Neuronal stem cell (in vitro differentiated cells): ENCODE measurements at regions not wholly inside any gene's neighbourhood (a gene's known extent, or its start where the extent isn't known, plus 50 kb on each side); places are given as distances from the start of the nearest gene placed in this dataset.
"Not testable (repeated sequence)": the region's sequence is repeated elsewhere in the genome, so short reads cannot be mapped to it uniquely, and the experiment has no call there.

Experiments
- DNase-seq: peaks from one replicate; pipeline ENCODE4 v3.0.0-alpha.2; 2013; ENCODE audit warnings: low spot score
- H2AFZ ChIP-seq: one replicate; pipeline ENCODE4 v1.6.1; 2013; ENCODE audit warnings: mild to moderate bottlenecking, low read length, inconsistent platforms
- H2AK5ac ChIP-seq: 2 replicates; pipeline ENCODE4 v1.6.1; 2013; ENCODE audit warnings: low read depth, mild to moderate bottlenecking, inconsistent platforms, low read length, moderate library complexity, mixed read lengths
- H2BK120ac ChIP-seq: 2 replicates; pipeline ENCODE4 v1.6.1; 2013; ENCODE audit warnings: low read depth, mild to moderate bottlenecking, inconsistent platforms, low read length, moderate library complexity, mixed read lengths
- H2BK12ac ChIP-seq: one replicate; pipeline ENCODE4 v1.6.1; 2013; ENCODE audit warnings: low read length, inconsistent platforms
- H2BK15ac ChIP-seq: 2 replicates; pipeline ENCODE4 v1.6.1; 2013; ENCODE audit warnings: mild to moderate bottlenecking, low read length, inconsistent platforms, mixed read lengths
- H2BK5ac ChIP-seq: one replicate; pipeline ENCODE4 v1.6.1; 2013; ENCODE audit warnings: inconsistent platforms, mild to moderate bottlenecking, low read length, moderate library complexity
- H3K14ac ChIP-seq: one replicate; pipeline ENCODE4 v1.6.1; 2013; ENCODE audit warnings: low read length, inconsistent platforms
- H3K18ac ChIP-seq: 2 replicates; pipeline ENCODE4 v1.6.1; 2013; ENCODE audit warnings: low read length, inconsistent platforms
- H3K23ac ChIP-seq: 2 replicates; pipeline ENCODE4 v1.6.1; 2013; ENCODE audit warnings: low read depth, mild to moderate bottlenecking, mixed read lengths, low read length, inconsistent platforms; ENCODE audit not compliant: poor library complexity
- H3K27ac ChIP-seq: replicated peaks from 3 replicates; pipeline ENCODE4 v1.5.1; 2013; ENCODE audit warnings: low read length, inconsistent platforms
- H3K27me3 ChIP-seq, 3 experiments: 2 replicates each; pipeline ENCODE4 v1.6.1; 2013; ENCODE audit warnings: low read length in 3 of 3, mild to moderate bottlenecking in 2 of 3, inconsistent platforms in 1 of 3, low read depth in 1 of 3, mixed read lengths in 1 of 3, moderate library complexity in 1 of 3; ENCODE audit not compliant: control insufficient read depth in 3 of 3, insufficient read depth in 3 of 3
- H3K36me3 ChIP-seq, 2 donors: replicated peaks in 1 of 2; 2 replicates each; pipeline ENCODE4 v1.6.1; 2013; ENCODE audit warnings: low read length in 2 of 2; ENCODE audit not compliant: control insufficient read depth in 2 of 2, insufficient read depth in 2 of 2
- H3K4ac ChIP-seq: 2 replicates; pipeline ENCODE4 v1.6.1; 2013; ENCODE audit warnings: inconsistent platforms, mild to moderate bottlenecking, low read length, moderate library complexity
- H3K4me1 ChIP-seq, 2 donors: 1 replicate in 1 of 2; 2 replicates in 1 of 2; pipeline ENCODE4 v1.6.1; 2013; ENCODE audit warnings: low read length in 2 of 2, low read depth in 1 of 2; ENCODE audit not compliant: control insufficient read depth in 2 of 2, insufficient read depth in 1 of 2
- H3K4me2 ChIP-seq: one replicate; pipeline ENCODE4 v1.6.1; 2013; ENCODE audit warnings: mild to moderate bottlenecking, low read length, inconsistent platforms; ENCODE audit not compliant: insufficient read depth, poor library complexity, severe bottlenecking
- H3K4me3 ChIP-seq, 2 donors: 2 replicates each; pipeline ENCODE4 v1.5.1; 2013; ENCODE audit warnings: low read length in 2 of 2, mild to moderate bottlenecking in 2 of 2, inconsistent platforms in 1 of 2, moderate library complexity in 1 of 2
- H3K79me1 ChIP-seq: one replicate; pipeline ENCODE4 v1.6.1; 2013; ENCODE audit warnings: low read depth, mild to moderate bottlenecking, inconsistent platforms, low read length, moderate library complexity
- H3K9ac ChIP-seq: one replicate; pipeline ENCODE4 v1.6.1; 2013; ENCODE audit warnings: mild to moderate bottlenecking, low read depth, low read length, inconsistent platforms; ENCODE audit not compliant: poor library complexity
- H3K9me3 ChIP-seq, 2 donors: replicated peaks in 1 of 2; 2 replicates each; pipeline versions ENCODE3 to v1.6.1; 2013; ENCODE audit warnings: low read length in 2 of 2, mild to moderate bottlenecking in 2 of 2, inconsistent platforms in 1 of 2, low read depth in 1 of 2, mixed read lengths in 1 of 2, moderate library complexity in 1 of 2; ENCODE audit not compliant: control insufficient read depth in 2 of 2, insufficient read depth in 1 of 2
- H4K8ac ChIP-seq: one replicate; pipeline ENCODE4 v1.6.1; 2013; ENCODE audit warnings: low read depth, mild to moderate bottlenecking, inconsistent platforms, low read length, moderate library complexity
- H4K91ac ChIP-seq: one replicate; pipeline ENCODE4 v1.6.1; 2013; ENCODE audit warnings: low read length, low read depth, mild to moderate bottlenecking, inconsistent platforms; ENCODE audit not compliant: poor library complexity
- WGBS, 2 donors: extraction: QIAGEN DNeasy Blood & Tissue Kit; methylation state at CpG; one replicate each; pipeline ENCODE4 v1.1.7; 2013; ENCODE audit warnings: missing lambda C conversion rate in 2 of 2, mixed read lengths in 1 of 2; ENCODE audit not compliant: insufficient read length in 2 of 2, insufficient replicate concordance in 1 of 2; ENCODE audit errors: extremely low coverage in 2 of 2; 5-methylcytosine and 5-hydroxymethylcytosine counted together

GRCh38 chr10:94240901-94241300, 121.8 kb downstream of the NOC3L start:
- DNase-seq = no peak
- whole genome bisulfite sequencing, 2 donors = no CpG with 5 or more reads among the region's 2 CpGs
- no peak overlapping the region for H2BK12ac ChIP-seq
- H4K91ac ChIP-seq = no peak overlapping the region
- no peak overlapping the region for H2BK5ac ChIP-seq
- H2AFZ ChIP-seq = no peak overlapping the region
- H3K27me3 ChIP-seq = no peaks in the 10 kb centered on the region
- no peaks in the 10 kb centered on the region for H3K36me3 ChIP-seq
- H2BK15ac ChIP-seq = no peak overlapping the region
- H3K23ac ChIP-seq = no peak overlapping the region
- H3K4me3 ChIP-seq = no peak overlapping the region
- H3K79me1 ChIP-seq = no peaks in the 10 kb centered on the region
- H3K4me2 ChIP-seq = no peak overlapping the region
- H3K18ac ChIP-seq = no peak overlapping the region
- H3K4me1 ChIP-seq = no peaks in the 10 kb centered on the region
- no peaks in the 10 kb centered on the region for H3K9me3 ChIP-seq
- no peak overlapping the region for H2BK120ac ChIP-seq
- no peak overlapping the region for H4K8ac ChIP-seq
- H3K9ac ChIP-seq = no peak overlapping the region
- no peak overlapping the region for H3K27ac ChIP-seq
- no peak overlapping the region for H3K4ac ChIP-seq
- no peak overlapping the region for H2AK5ac ChIP-seq
- H3K14ac ChIP-seq = no peak overlapping the region

- Histone ChIP-seq H3K36me3 (peaks cover 0 to 2% of the 10 kb centered on the region in 2 donors), H2BK5ac (no peak overlapping the region), H3K4ac (no peak overlapping the region), H3K27me3 (no peaks in the 10 kb centered on the region), H2AK5ac (no peak overlapping the region), H2BK15ac (no peak overlapping the region), H3K14ac (no peak overlapping the region), H3K18ac (no peak overlapping the region), H3K9ac (no peak overlapping the region), H3K4me1 (peaks cover 0 to 2% of the 10 kb centered on the region in 2 donors), H3K23ac (no peak overlapping the region), H3K9me3 (no peaks in the 10 kb centered on the region), H2AFZ (no peak overlapping the region), H3K4me2 (no peak overlapping the region), H3K27ac (no peak overlapping the region), H3K4me3 (no peak overlapping the region), H2BK12ac (no peak overlapping the region), H3K79me1 (no peaks in the 10 kb centered on the region), H4K91ac (no peak overlapping the region), H2BK120ac (no peak overlapping the region), H4K8ac (no peak overlapping the region)
- WGBS, 2 donors = no CpG with 5 or more reads among the region's 2 CpGs
- no peak for DNase-seq
Measured at GRCh38 chr10:94251098-94251497, 111.6 kb downstream of the NOC3L start.

GRCh38 chr10:94251568-94251967, 111.2 kb downstream of the NOC3L start:
- Histone ChIP-seq H2BK15ac (no peak overlapping the region), H3K9me3 (no peaks in the 10 kb centered on the region), H2BK5ac (no peak overlapping the region), H2AFZ (no peak overlapping the region), H3K27me3 (no peaks in the 10 kb centered on the region), H3K36me3 (peaks cover 0 to 2% of the 10 kb centered on the region in 2 donors), H3K23ac (no peak overlapping the region), H3K4me2 (no peak overlapping the region), H3K18ac (no peak overlapping the region), H4K8ac (no peak overlapping the region), H4K91ac (no peak overlapping the region), H3K79me1 (no peaks in the 10 kb centered on the region), H2BK120ac (no peak overlapping the region), H3K14ac (no peak overlapping the region), H2AK5ac (no peak overlapping the region), H2BK12ac (no peak overlapping the region), H3K27ac (no peak overlapping the region), H3K4me1 (peaks cover 0 to 2% of the 10 kb centered on the region in 2 donors), H3K4ac (no peak overlapping the region), H3K4me3 (no peak overlapping the region), H3K9ac (no peak overlapping the region)
- no peak for DNase-seq
- WGBS, 2 donors = no CpG with 5 or more reads among the region's 1 CpG

GRCh38 chr10:94257407-94257806, 105.3 kb downstream of the NOC3L start:
- H3K27me3 ChIP-seq, H3K14ac ChIP-seq, H3K23ac ChIP-seq, H3K18ac ChIP-seq, H4K8ac ChIP-seq, H3K4me1 ChIP-seq, H3K36me3 ChIP-seq, H3K4ac ChIP-seq, H4K91ac ChIP-seq, H2BK15ac ChIP-seq, H2BK5ac ChIP-seq, H2AFZ ChIP-seq, DNase-seq, H3K9me3 ChIP-seq, H2BK12ac ChIP-seq, H2AK5ac ChIP-seq, H3K79me1 ChIP-seq, H3K27ac ChIP-seq, H3K9ac ChIP-seq, H3K4me3 ChIP-seq, H3K4me2 ChIP-seq, H2BK120ac ChIP-seq: not testable (repeated sequence)
- WGBS, 2 donors = no CpG with 5 or more reads among the region's 6 CpGs
